NB4 (cell line): ENCODE measurements at regions not wholly inside any gene's neighbourhood (a gene's known extent, or its start where the extent isn't known, plus 50 kb on each side); places are given as distances from the start of the nearest gene placed in this dataset.
"Not testable (repeated sequence)": the region's sequence is repeated elsewhere in the genome, so short reads cannot be mapped to it uniquely, and the experiment has no call there.

Experiments used
- CTCF ChIP-seq: IDR thresholded peaks from one replicate; pipeline ENCODE4 v1.5.1; 2012; ENCODE audit warnings: low read depth, low read length
- MAX ChIP-seq: IDR thresholded peaks from 2 replicates; pipeline ENCODE4 v1.6.1; 2011; ENCODE audit warnings: low read depth, low read length
- POLR2A ChIP-seq: IDR thresholded peaks from 2 replicates; pipeline ENCODE4 v1.6.1; 2011; ENCODE audit warnings: mild to moderate bottlenecking; ENCODE audit not compliant: insufficient read length; ENCODE audit errors: extremely low read depth

- not testable (repeated sequence) for TF ChIP-seq CTCF, MAX, POLR2A
Measured at GRCh38 chr9:30069236-30069635, 2315.2 kb upstream of the ACO1 start.
